OCI-LY7 (cell line): ENCODE measurements at regions not wholly inside any gene's neighbourhood (a gene's known extent, or its start where the extent isn't known, plus 50 kb on each side); places are given as distances from the start of the nearest gene placed in this dataset.

Experiments used
- BruUV-seq: library from RNA; stranded (reverse); fragments of 400-500 nt; replicated peaks from 2 replicates; lab custom pipeline; 2021; lab: Mats Ljungman, UMichigan
- CTCF ChIA-PET: fragments of 300-600 bp; sonication (Branson Sonifier 250); formaldehyde crosslinking; loops from one replicate; lab custom pipeline; 2022; ENCODE audit warnings: antibody characterized with exemption; ENCODE audit not compliant: unreplicated experiment; lab: Charles Lee
- POLR2A ChIA-PET: fragments of 300-600 bp; sonication (Branson Sonifier 250); formaldehyde crosslinking; loops from one replicate; lab custom pipeline; 2022; ENCODE audit warnings: antibody characterized with exemption; lab: Charles Lee
- DNase-seq: peaks from one replicate; pipeline ENCODE4 v3.0.0-alpha.2; 2015; ENCODE audit warnings: low spot score
- H2AFZ ChIP-seq: fragments of 200-600 bp; sonication (generic), shearing (Covaris generic); 2 replicates; pipeline ENCODE4 v1.6.1; 2014; ENCODE audit warnings: mild to moderate bottlenecking, antibody characterized with exemption, low read length, moderate library complexity
- H3K27ac ChIP-seq: fragments of 200-600 bp; sonication (generic); 2 replicates; pipeline ENCODE4 v1.5.1; 2014; ENCODE audit warnings: mixed run types, low read depth, mild to moderate bottlenecking, moderate library complexity, low read length, inconsistent platforms; ENCODE audit not compliant: poor library complexity, severe bottlenecking
- H3K36me3 ChIP-seq: fragments of 200-600 bp; sonication (generic); 2 replicates; pipeline ENCODE4 v1.6.1; 2014; ENCODE audit warnings: mild to moderate bottlenecking, antibody characterized with exemption, low read length, moderate library complexity, mixed read lengths; ENCODE audit not compliant: insufficient read depth
- H3K4me1 ChIP-seq: fragments of 200-600 bp; sonication (generic); 2 replicates; pipeline ENCODE4 v1.5.1; 2014; ENCODE audit warnings: mild to moderate bottlenecking, low read length; ENCODE audit not compliant: insufficient read depth, poor library complexity, severe bottlenecking
- H3K4me2 ChIP-seq: fragments of 200-600 bp; sonication (generic); 2 replicates; pipeline ENCODE4 v1.6.1; 2014; ENCODE audit warnings: mild to moderate bottlenecking, low read length
- H3K4me3 ChIP-seq: fragments of 200-600 bp; sonication (generic); 2 replicates; pipeline ENCODE4 v1.5.1; 2014; ENCODE audit warnings: mild to moderate bottlenecking, low read depth, low read length; ENCODE audit not compliant: poor library complexity, severe bottlenecking
- H3K79me2 ChIP-seq: fragments of 200-600 bp; sonication (generic); 2 replicates; pipeline ENCODE4 v1.6.1; 2016; ENCODE audit warnings: low read depth, mild to moderate bottlenecking, low read length, moderate library complexity, mixed read lengths; ENCODE audit not compliant: insufficient read depth
- H3K9me2 ChIP-seq: fragments of 200-600 bp; sonication (generic); 2 replicates; pipeline ENCODE4 v1.6.1; 2016; ENCODE audit warnings: mild to moderate bottlenecking, low read length, mixed read lengths; ENCODE audit not compliant: insufficient read depth
- H3K9me3 ChIP-seq: fragments of 200-600 bp; sonication (generic); 2 replicates; pipeline ENCODE4 v1.6.1; 2014; ENCODE audit warnings: mild to moderate bottlenecking, mixed run types, low read length, mixed read lengths
- H4K20me1 ChIP-seq: fragments of 200-600 bp; sonication (generic); 2 replicates; pipeline ENCODE4 v1.6.1; 2014; ENCODE audit warnings: mild to moderate bottlenecking, antibody characterized with exemption, low read length, moderate library complexity, mixed read lengths; ENCODE audit not compliant: insufficient read depth
- EZH2phosphoT487 ChIP-seq: fragments of 200-600 bp; sonication (generic); IDR thresholded peaks from 2 replicates; pipeline ENCODE4 v1.6.1; 2018; ENCODE audit warnings: low read depth, borderline replicate concordance, mild to moderate bottlenecking, mixed run types, antibody characterized with exemption, low read length, moderate library complexity, mixed read lengths
- intact Hi-C: fragments of 100-400 bp; cut with micrococcal nuclease; formaldehyde crosslinking; loops from one replicate; pipeline ENCODE4 v1.10.0; 2022; ENCODE audit not compliant: unreplicated experiment
- TF ChIP-seq, protein P1 (sequence below): fragments of 200-600 bp; sonication (generic); conservative IDR thresholded peaks from 2 replicates; pipeline ENCODE4 v1.5.1; 2014; ENCODE audit warnings: mild to moderate bottlenecking, antibody characterized with exemption, low read length, moderate library complexity, mixed read lengths

DNA sequence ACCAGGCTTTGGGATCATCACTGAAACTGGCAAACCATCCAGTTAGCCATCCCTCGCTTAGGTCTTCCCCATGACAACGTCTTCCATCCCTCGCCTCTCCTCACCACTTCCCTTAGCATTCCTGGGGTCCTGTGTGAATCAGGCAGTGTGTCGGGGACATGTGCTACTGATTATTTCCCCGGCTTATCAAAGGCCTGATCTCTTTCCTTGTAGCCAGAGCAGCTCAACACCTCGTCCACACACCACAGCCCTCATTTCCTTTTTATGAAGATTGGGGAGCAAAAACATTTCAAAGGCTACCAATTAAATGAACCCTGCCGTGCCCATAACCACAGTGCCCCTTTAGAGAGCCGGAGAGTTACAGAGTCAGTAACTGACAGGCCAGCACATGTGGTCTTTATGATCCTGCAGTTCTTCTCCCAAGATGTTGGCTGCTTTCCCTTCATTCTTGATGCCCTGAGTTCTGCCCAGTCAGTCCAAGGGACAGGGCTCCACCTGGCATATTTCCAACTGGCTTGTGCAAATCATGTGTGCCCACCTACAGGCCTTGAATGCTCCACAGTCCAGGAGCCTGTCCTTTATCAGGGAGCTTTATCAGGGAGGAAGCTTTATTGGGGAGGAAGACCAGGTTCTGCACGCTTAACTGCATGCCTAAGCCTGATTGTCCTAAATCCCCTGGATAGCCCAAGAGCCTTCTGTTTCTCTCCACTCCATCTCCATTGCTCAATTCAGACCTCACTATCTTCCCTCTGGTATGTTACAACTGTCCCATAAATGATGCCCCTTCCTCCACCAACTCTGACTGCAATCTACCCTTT lies 343.1 kb downstream of the CYRIA start:
- TF ChIP-seq, protein P1, sequence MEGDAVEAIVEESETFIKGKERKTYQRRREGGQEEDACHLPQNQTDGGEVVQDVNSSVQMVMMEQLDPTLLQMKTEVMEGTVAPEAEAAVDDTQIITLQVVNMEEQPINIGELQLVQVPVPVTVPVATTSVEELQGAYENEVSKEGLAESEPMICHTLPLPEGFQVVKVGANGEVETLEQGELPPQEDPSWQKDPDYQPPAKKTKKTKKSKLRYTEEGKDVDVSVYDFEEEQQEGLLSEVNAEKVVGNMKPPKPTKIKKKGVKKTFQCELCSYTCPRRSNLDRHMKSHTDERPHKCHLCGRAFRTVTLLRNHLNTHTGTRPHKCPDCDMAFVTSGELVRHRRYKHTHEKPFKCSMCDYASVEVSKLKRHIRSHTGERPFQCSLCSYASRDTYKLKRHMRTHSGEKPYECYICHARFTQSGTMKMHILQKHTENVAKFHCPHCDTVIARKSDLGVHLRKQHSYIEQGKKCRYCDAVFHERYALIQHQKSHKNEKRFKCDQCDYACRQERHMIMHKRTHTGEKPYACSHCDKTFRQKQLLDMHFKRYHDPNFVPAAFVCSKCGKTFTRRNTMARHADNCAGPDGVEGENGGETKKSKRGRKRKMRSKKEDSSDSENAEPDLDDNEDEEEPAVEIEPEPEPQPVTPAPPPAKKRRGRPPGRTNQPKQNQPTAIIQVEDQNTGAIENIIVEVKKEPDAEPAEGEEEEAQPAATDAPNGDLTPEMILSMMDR: no peak
- TF ChIP-seq EZH2phosphoT487: no peak
- H3K36me3 ChIP-seq: no peaks in the 10 kb centered on the region
- BruUV-seq: no TSS peak
- CTCF ChIA-PET: no interaction called here
- no peak overlapping the region for H3K27ac ChIP-seq
- no peak overlapping the region for H3K4me3 ChIP-seq
- no peak overlapping the region for H2AFZ ChIP-seq
- no peaks in the 10 kb centered on the region for H4K20me1 ChIP-seq
- no peaks in the 10 kb centered on the region for H3K9me3 ChIP-seq
- intact Hi-C loops: no loop called here
- POLR2A ChIA-PET: no interaction called here
- H3K4me2 ChIP-seq: no peak overlapping the region
- H3K4me1 ChIP-seq: no peaks in the 10 kb centered on the region
- H3K79me2 ChIP-seq: no peaks in the 10 kb centered on the region
- no peak for DNase-seq
- H3K9me2 ChIP-seq: no peaks in the 10 kb centered on the region

DNA sequence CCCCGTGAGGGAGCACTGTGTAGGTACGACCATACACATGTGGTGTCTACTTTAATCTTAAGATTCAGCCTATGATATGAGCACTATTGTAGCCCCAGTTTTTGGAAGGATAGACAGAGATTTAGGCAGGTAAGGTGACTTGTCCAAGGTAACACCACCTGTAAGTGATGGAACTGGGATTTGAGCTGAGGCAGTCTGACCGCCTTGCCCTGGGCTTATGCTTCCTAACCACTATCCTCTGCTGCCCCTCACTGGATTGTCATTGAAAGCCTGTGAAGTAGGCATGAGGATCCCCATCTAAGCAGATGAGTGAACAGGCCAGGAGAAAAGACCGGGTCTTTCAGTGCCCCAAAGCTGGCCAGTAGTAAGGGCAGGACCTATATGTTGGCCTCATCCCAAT lies 343.8 kb downstream of the CYRIA start:
- CTCF ChIA-PET: no interaction called here
- Histone ChIP-seq H3K79me2 (no peaks in the 10 kb centered on the region), H3K4me2 (no peak overlapping the region), H2AFZ (no peak overlapping the region), H3K9me2 (no peaks in the 10 kb centered on the region), H3K4me1 (no peaks in the 10 kb centered on the region), H4K20me1 (no peaks in the 10 kb centered on the region), H3K9me3 (no peaks in the 10 kb centered on the region), H3K27ac (no peak overlapping the region), H3K4me3 (no peak overlapping the region), H3K36me3 (no peaks in the 10 kb centered on the region)
- DNase-seq: no peak
- POLR2A ChIA-PET: no interaction called here
- no peak for TF ChIP-seq EZH2phosphoT487
- TF ChIP-seq, protein P1: no peak
- intact Hi-C loops: no loop called here
- no TSS peak for BruUV-seq

DNA sequence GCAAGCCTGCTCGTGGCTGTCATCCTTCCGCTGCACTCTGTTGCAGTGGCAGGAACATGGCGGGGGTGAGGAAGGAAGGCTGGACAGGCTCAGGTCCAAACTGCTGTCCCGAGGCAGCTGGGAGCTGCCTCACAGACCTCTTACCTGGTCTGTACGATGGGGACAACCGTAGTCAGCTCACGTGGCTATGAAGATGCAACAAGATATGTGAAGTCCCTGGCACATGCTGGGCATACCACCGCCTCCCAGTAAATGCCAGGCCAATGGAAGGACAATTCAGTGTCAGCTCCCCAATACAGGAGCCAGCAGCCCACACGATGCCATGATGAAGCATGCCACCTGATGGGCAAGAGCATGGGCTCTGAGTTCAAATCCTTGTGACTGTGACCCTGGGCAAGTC lies 344.4 kb downstream of the CYRIA start:
- Histone ChIP-seq H3K9me2 (no peaks in the 10 kb centered on the region), H3K79me2 (no peaks in the 10 kb centered on the region), H3K36me3 (no peaks in the 10 kb centered on the region), H4K20me1 (no peaks in the 10 kb centered on the region), H2AFZ (no peak overlapping the region), H3K9me3 (no peaks in the 10 kb centered on the region), H3K4me2 (no peak overlapping the region), H3K27ac (no peak overlapping the region), H3K4me3 (no peak overlapping the region), H3K4me1 (no peaks in the 10 kb centered on the region)
- CTCF ChIA-PET: no interaction called here
- intact Hi-C loops: no loop called here
- TF ChIP-seq EZH2phosphoT487: no peak
- TF ChIP-seq, protein P1: no peak
- no TSS peak for BruUV-seq
- POLR2A ChIA-PET: no interaction called here
- no peak for DNase-seq
